Keratinocyte (primary cell): ENCODE measurements at regions not wholly inside any gene's neighbourhood (a gene's known extent, or its start where the extent isn't known, plus 50 kb on each side); places are given as distances from the start of the nearest gene placed in this dataset.

Experiments
- DNase-seq: peaks from one replicate; pipeline ENCODE4 v3.0.0-alpha.2; 2011; ENCODE audit warnings: low read depth, missing footprints, low spot score
- FAIRE-seq: peaks from 2 replicates; lab custom pipeline; 2011; peaks lifted over from hg19 to GRCh38; lab: Jason Lieb, UNC
- H2AFZ ChIP-seq: 2 replicates; pipeline ENCODE4 v1.6.0; 2012; ENCODE audit warnings: low read length, control low read depth, inconsistent platforms; ENCODE audit not compliant: control insufficient read depth
- H3K27ac ChIP-seq: 2 replicates; pipeline ENCODE4 v1.5.1; 2011; ENCODE audit warnings: low read length; ENCODE audit not compliant: control insufficient read depth, insufficient read depth
- H3K27me3 ChIP-seq: 3 replicates; pipeline ENCODE4 v1.6.0; 2011; ENCODE audit warnings: low read length; ENCODE audit not compliant: control insufficient read depth, insufficient read depth; ENCODE audit errors: extremely low read depth
- H3K36me3 ChIP-seq, 2 experiments: 2 replicates in 1 of 2; 3 replicates in 1 of 2; pipeline ENCODE4 v1.5.1; 2011; ENCODE audit warnings: low read length in 2 of 2, mild to moderate bottlenecking in 1 of 2; ENCODE audit not compliant: control insufficient read depth in 2 of 2, insufficient read depth in 2 of 2; ENCODE audit errors: extremely low read depth in 1 of 2
- H3K4me1 ChIP-seq: 3 replicates; pipeline ENCODE4 v1.5.1; 2011; ENCODE audit warnings: low read length; ENCODE audit not compliant: control insufficient read depth, insufficient read depth; ENCODE audit errors: extremely low read depth
- H3K4me2 ChIP-seq: 3 replicates; pipeline ENCODE4 v1.6.0; 2011; ENCODE audit warnings: low read depth, low read length; ENCODE audit not compliant: control insufficient read depth, insufficient read depth; ENCODE audit errors: extremely low read depth
- H3K4me3 ChIP-seq, 3 experiments: fragments of 200-600 bp in 1 of 3; sonication (generic) in 1 of 3; 2 replicates in 2 of 3; 3 replicates in 1 of 3; pipeline ENCODE4 v1.5.1; 2011 to 2016; ENCODE audit warnings: low read length in 3 of 3, mild to moderate bottlenecking in 3 of 3, control low read depth in 2 of 3, inconsistent platforms in 1 of 3, low read depth in 1 of 3, mixed read lengths in 1 of 3, mixed run types in 1 of 3, moderate library complexity in 1 of 3; ENCODE audit not compliant: control insufficient read depth in 2 of 3, insufficient read depth in 2 of 3; ENCODE audit errors: extremely low read depth in 1 of 3
- H3K79me2 ChIP-seq: 2 replicates; pipeline ENCODE4 v1.6.0; 2012; ENCODE audit warnings: low read length; ENCODE audit not compliant: control insufficient read depth, insufficient read depth
- H3K9ac ChIP-seq: 3 replicates; pipeline ENCODE4 v1.6.0; 2011; ENCODE audit warnings: low read length; ENCODE audit not compliant: control insufficient read depth, insufficient read depth; ENCODE audit errors: extremely low read depth
- H3K9me1 ChIP-seq: 3 replicates; pipeline ENCODE4 v1.6.0; 2011; ENCODE audit warnings: low read length; ENCODE audit not compliant: control insufficient read depth, insufficient read depth; ENCODE audit errors: extremely low read depth
- H3K9me3 ChIP-seq: 2 replicates; pipeline ENCODE4 v1.5.1; 2012; ENCODE audit warnings: low read depth, low read length; ENCODE audit not compliant: control insufficient read depth
- H4K20me1 ChIP-seq: 3 replicates; pipeline ENCODE4 v1.6.0; 2011; ENCODE audit warnings: low read length; ENCODE audit not compliant: control insufficient read depth, insufficient read depth; ENCODE audit errors: extremely low read depth
- CTCF ChIP-seq, 3 experiments: IDR thresholded peaks in 1 of 3; conservative IDR thresholded peaks in 1 of 3; optimal IDR thresholded peaks in 1 of 3; 2 replicates in 2 of 3; 3 replicates in 1 of 3; pipeline versions ENCODE3 to v1.5.1; 2011; ENCODE audit warnings: low read length in 3 of 3, mild to moderate bottlenecking in 3 of 3, moderate library complexity in 2 of 3, control low read depth in 1 of 3, inconsistent platforms in 1 of 3; ENCODE audit not compliant: insufficient read depth in 2 of 3; ENCODE audit errors: extremely low read depth in 1 of 3
- EZH2 ChIP-seq: IDR thresholded peaks from one replicate; pipeline ENCODE4 v1.6.1; 2012; ENCODE audit warnings: inconsistent platforms, mild to moderate bottlenecking, low read length, moderate library complexity
- dilution Hi-C: fragments of 300-500 bp; cut with MboI; formaldehyde crosslinking; loops from one replicate; pipeline ENCODE4 v1.7.0; 2020; ENCODE audit warnings: low sequenced_read_pairs; ENCODE audit not compliant: extremely low pct_ligation_motif_present

- Histone ChIP-seq H3K4me1 (no peaks in the 10 kb centered on the region), H4K20me1 (no peaks in the 10 kb centered on the region), H3K9me3 (no peaks in the 10 kb centered on the region), H3K27ac (no peak overlapping the region), H3K79me2 (no peaks in the 10 kb centered on the region), H3K36me3 (no peaks in the 10 kb centered on the region), H3K9ac (no peak overlapping the region), H3K4me3 (no peak overlapping the region), H3K4me2 (no peak overlapping the region), H3K27me3 (peaks cover 7% of the 10 kb centered on the region), H2AFZ (no peak overlapping the region), H3K9me1 (no peaks in the 10 kb centered on the region)
- FAIRE-seq (no peak), DNase-seq (no peak)
- dilution Hi-C loops: no loop called here
- no peak for TF ChIP-seq EZH2
- TF ChIP-seq CTCF (optimal IDR thresholded peaks at IDR 0.05 in 1 of 3, IDR thresholded peaks at IDR 0.05 in 1 of 3, conservative IDR thresholded peaks at IDR 0.05 in 1 of 3; ENCODE audit: extremely low read depth in 1 of 3, insufficient read depth in 2 of 3, low read length in 3 of 3): no peak
Observed at GRCh38 chr20:48401359-48401758, 426.4 kb downstream of the PREX1 start.

GRCh38 chr20:48400009-48400408 lies 427.8 kb downstream of the PREX1 start:
- H3K9me3 ChIP-seq: no peaks in the 10 kb centered on the region
- H3K27me3 ChIP-seq: peaks cover 12% of the 10 kb centered on the region
- no peak overlapping the region for H3K4me3 ChIP-seq
- FAIRE-seq (no peak), DNase-seq (no peak)
- H3K9me1 ChIP-seq: no peaks in the 10 kb centered on the region
- no peaks in the 10 kb centered on the region for H3K79me2 ChIP-seq
- TF ChIP-seq EZH2: no peak
- TF ChIP-seq CTCF (optimal IDR thresholded peaks at IDR 0.05 in 1 of 3, IDR thresholded peaks at IDR 0.05 in 1 of 3, conservative IDR thresholded peaks at IDR 0.05 in 1 of 3; ENCODE audit: extremely low read depth in 1 of 3, insufficient read depth in 2 of 3, low read length in 3 of 3): no peak
- H4K20me1 ChIP-seq: no peaks in the 10 kb centered on the region
- no peaks in the 10 kb centered on the region for H3K36me3 ChIP-seq
- H2AFZ ChIP-seq: no peak overlapping the region
- no peak overlapping the region for H3K27ac ChIP-seq
- no peak overlapping the region for H3K9ac ChIP-seq
- H3K4me2 ChIP-seq: no peak overlapping the region
- no peaks in the 10 kb centered on the region for H3K4me1 ChIP-seq
- dilution Hi-C loops: no loop called here
